H9 (cell line): ENCODE measurements at regions not wholly inside any gene's neighbourhood (a gene's known extent, or its start where the extent isn't known, plus 50 kb on each side); places are given as distances from the start of the nearest gene placed in this dataset.

Source experiments
- DNase-seq: peaks from one replicate; pipeline ENCODE4 v3.0.0-alpha.2; 2017
- H2AFZ ChIP-seq: one replicate; pipeline ENCODE4 v1.6.1; 2013; ENCODE audit warnings: mild to moderate bottlenecking, low read length, control low read depth, moderate library complexity
- H2AK5ac ChIP-seq: 2 replicates; pipeline ENCODE4 v1.6.1; 2013; ENCODE audit warnings: low read length, control low read depth, mixed read lengths; ENCODE audit not compliant: insufficient read length
- H2BK120ac ChIP-seq: one replicate; pipeline ENCODE4 v1.6.1; 2013; ENCODE audit warnings: low read depth, mild to moderate bottlenecking, low read length, control low read depth, inconsistent platforms; ENCODE audit not compliant: poor library complexity, severe bottlenecking
- H2BK12ac ChIP-seq: 2 replicates; pipeline ENCODE4 v1.6.1; 2013; ENCODE audit warnings: low read length, control low read depth, mixed read lengths, low read depth; ENCODE audit not compliant: insufficient read length
- H2BK15ac ChIP-seq: 2 replicates; pipeline ENCODE4 v1.6.1; 2013; ENCODE audit warnings: low read depth, low read length, control low read depth
- H2BK20ac ChIP-seq: one replicate; pipeline ENCODE4 v1.6.1; 2013; ENCODE audit warnings: low read depth, mild to moderate bottlenecking, low read length, control low read depth, inconsistent platforms; ENCODE audit not compliant: poor library complexity, severe bottlenecking
- H2BK5ac ChIP-seq: 2 replicates; pipeline ENCODE4 v1.6.1; 2013; ENCODE audit warnings: low read length, control low read depth, mixed read lengths; ENCODE audit not compliant: insufficient read length
- H3K14ac ChIP-seq: 2 replicates; pipeline ENCODE4 v1.6.1; 2013; ENCODE audit warnings: low read length, control low read depth; ENCODE audit not compliant: insufficient read depth
- H3K18ac ChIP-seq: 2 replicates; pipeline ENCODE4 v1.6.1; 2013; ENCODE audit warnings: low read depth, mild to moderate bottlenecking, mixed read lengths, low read length, control low read depth; ENCODE audit not compliant: insufficient read length
- H3K23ac ChIP-seq: 2 replicates; pipeline ENCODE4 v1.6.1; 2013; ENCODE audit warnings: low read length, control low read depth, mixed read lengths, low read depth; ENCODE audit not compliant: insufficient read length
- H3K23me2 ChIP-seq: 2 replicates; pipeline ENCODE4 v1.6.1; 2013; ENCODE audit warnings: low read depth, mild to moderate bottlenecking, mixed read lengths, low read length, control low read depth; ENCODE audit not compliant: insufficient read length, poor library complexity, severe bottlenecking
- H3K27ac ChIP-seq: 2 replicates; pipeline ENCODE4 v1.5.1; 2013; ENCODE audit warnings: low read length, control low read depth, mixed read lengths, low read depth; ENCODE audit not compliant: insufficient read length
- H3K27me3 ChIP-seq: 2 replicates; pipeline ENCODE4 v1.6.1; 2013; ENCODE audit warnings: low read length, control low read depth, inconsistent platforms; ENCODE audit not compliant: insufficient read depth
- H3K4ac ChIP-seq: 2 replicates; pipeline ENCODE4 v1.6.1; 2013; ENCODE audit warnings: low read depth, mild to moderate bottlenecking, control low read depth, inconsistent platforms, low read length, moderate library complexity
- H3K4me1 ChIP-seq: 2 replicates; pipeline ENCODE4 v1.6.1; 2013; ENCODE audit warnings: low read length, control low read depth, inconsistent platforms; ENCODE audit not compliant: insufficient read depth
- H3K4me2 ChIP-seq: 2 replicates; pipeline ENCODE4 v1.6.1; 2013; ENCODE audit warnings: low read length, control low read depth, mixed read lengths; ENCODE audit not compliant: insufficient read length, insufficient read depth
- H3K56ac ChIP-seq: 2 replicates; pipeline ENCODE4 v1.6.1; 2013; ENCODE audit warnings: low read depth, mild to moderate bottlenecking, mixed read lengths, low read length, control low read depth; ENCODE audit not compliant: insufficient read length
- H3K79me1 ChIP-seq: 2 replicates; pipeline ENCODE4 v1.6.1; 2013; ENCODE audit warnings: low read depth, mild to moderate bottlenecking, moderate library complexity, low read length, control low read depth, inconsistent platforms; ENCODE audit not compliant: insufficient read depth, poor library complexity, severe bottlenecking
- H3K79me2 ChIP-seq: 2 replicates; pipeline ENCODE4 v1.6.1; 2013; ENCODE audit warnings: low read length, control low read depth, inconsistent platforms; ENCODE audit not compliant: insufficient read depth
- H3K9ac ChIP-seq: 2 replicates; pipeline ENCODE4 v1.6.1; 2013; ENCODE audit warnings: low read length, control low read depth, mixed read lengths; ENCODE audit not compliant: insufficient read length; ENCODE audit errors: extremely low read depth
- H3K9me3 ChIP-seq: one replicate; pipeline ENCODE4 v1.6.1; 2013; ENCODE audit warnings: low read depth, low read length, inconsistent platforms; ENCODE audit not compliant: control insufficient read depth
- H3T11ph ChIP-seq: one replicate; pipeline ENCODE4 v1.6.1; 2013; ENCODE audit warnings: mild to moderate bottlenecking, low read length, control low read depth, inconsistent platforms
- H4K20me1 ChIP-seq: one replicate; pipeline ENCODE4 v1.6.1; 2013; ENCODE audit not compliant: control insufficient read depth, insufficient read length, insufficient read depth
- H4K5ac ChIP-seq: 2 replicates; pipeline ENCODE4 v1.6.1; 2013; ENCODE audit warnings: low read depth, mild to moderate bottlenecking, mixed read lengths, low read length, control low read depth; ENCODE audit not compliant: insufficient read length
- H4K8ac ChIP-seq: replicated peaks from 2 replicates; pipeline ENCODE4 v1.6.1; 2013; ENCODE audit warnings: low read length, control low read depth, mixed read lengths, low read depth; ENCODE audit not compliant: insufficient read length
- H4K91ac ChIP-seq: 2 replicates; pipeline ENCODE4 v1.6.1; 2013; ENCODE audit warnings: low read depth, mild to moderate bottlenecking, moderate library complexity, mixed read lengths, low read length, control low read depth; ENCODE audit not compliant: insufficient read length
- H3K27ac Mint-ChIP-seq, 3 experiments: 2 replicates in 2 of 3; 3 replicates in 1 of 3; pipeline ENCODE4 v1.8.0; 2020 to 2021; ENCODE audit warnings: mixed read lengths in 3 of 3, mild to moderate bottlenecking in 1 of 3, moderate library complexity in 1 of 3
- H3K27me3 Mint-ChIP-seq: 2 replicates; pipeline ENCODE4 v1.8.0; 2021; ENCODE audit warnings: low read depth, mild to moderate bottlenecking, moderate library complexity, mixed read lengths
- H3K36me3 Mint-ChIP-seq, 3 experiments: 2 replicates in 2 of 3; 3 replicates in 1 of 3; pipeline ENCODE4 v1.8.0; 2020 to 2021; ENCODE audit warnings: low read depth in 3 of 3, mixed read lengths in 3 of 3; ENCODE audit not compliant: insufficient read depth in 1 of 3
- H3K4me1 Mint-ChIP-seq, 2 experiments: 2 replicates each; pipeline ENCODE4 v1.8.0; 2020; ENCODE audit warnings: mixed read lengths in 2 of 2
- H3K4me3 Mint-ChIP-seq, 2 experiments: 2 replicates in 1 of 2; 3 replicates in 1 of 2; pipeline ENCODE4 v1.8.0; 2020 to 2021; ENCODE audit warnings: mild to moderate bottlenecking in 2 of 2, mixed read lengths in 2 of 2, moderate library complexity in 1 of 2
- H3K9me3 Mint-ChIP-seq, 2 experiments: 2 replicates in 1 of 2; 3 replicates in 1 of 2; pipeline ENCODE4 v1.8.0; 2020; ENCODE audit warnings: mild to moderate bottlenecking in 2 of 2, mixed read lengths in 2 of 2, moderate library complexity in 1 of 2
- WGBS: extraction: QIAGEN DNeasy Blood & Tissue Kit; methylation state at CpG from one replicate; pipeline ENCODE4 v1.1.7; 2013; ENCODE audit warnings: missing lambda C conversion rate, low lambda C conversion rate, mixed read lengths; ENCODE audit not compliant: insufficient read length; ENCODE audit errors: extremely low coverage; 5-methylcytosine and 5-hydroxymethylcytosine counted together
- TF ChIP-seq, protein P1 (sequence below): fragments of 200-600 bp; sonication (generic); conservative IDR thresholded peaks from 3 replicates; pipeline ENCODE4 v1.8.0; 2021; ENCODE audit warnings: antibody characterized with exemption, mild to moderate bottlenecking

DNA sequence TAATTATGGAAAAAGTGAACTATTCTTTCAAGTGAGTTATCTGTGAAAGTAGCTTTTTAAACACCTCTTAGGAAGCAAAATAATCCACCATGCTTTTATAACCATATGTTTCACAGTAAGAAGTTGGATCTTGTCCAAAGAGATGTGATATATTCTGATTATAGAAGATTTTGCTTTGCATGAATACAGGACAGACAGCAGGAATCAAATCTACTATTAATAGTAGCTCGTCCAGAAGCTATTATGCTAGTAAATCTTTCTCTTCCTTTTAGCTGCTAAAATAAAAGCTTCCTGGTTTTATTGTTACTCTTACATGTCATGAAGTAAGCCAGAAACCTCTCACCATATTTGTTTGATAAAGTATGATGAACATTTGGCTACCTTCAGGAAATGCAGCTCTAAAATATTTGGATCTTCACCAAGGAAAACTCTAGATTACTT is 257.0 kb downstream of the IPO8 start:
- H2BK15ac ChIP-seq, result no peak overlapping the region
- TF ChIP-seq, protein P1, sequence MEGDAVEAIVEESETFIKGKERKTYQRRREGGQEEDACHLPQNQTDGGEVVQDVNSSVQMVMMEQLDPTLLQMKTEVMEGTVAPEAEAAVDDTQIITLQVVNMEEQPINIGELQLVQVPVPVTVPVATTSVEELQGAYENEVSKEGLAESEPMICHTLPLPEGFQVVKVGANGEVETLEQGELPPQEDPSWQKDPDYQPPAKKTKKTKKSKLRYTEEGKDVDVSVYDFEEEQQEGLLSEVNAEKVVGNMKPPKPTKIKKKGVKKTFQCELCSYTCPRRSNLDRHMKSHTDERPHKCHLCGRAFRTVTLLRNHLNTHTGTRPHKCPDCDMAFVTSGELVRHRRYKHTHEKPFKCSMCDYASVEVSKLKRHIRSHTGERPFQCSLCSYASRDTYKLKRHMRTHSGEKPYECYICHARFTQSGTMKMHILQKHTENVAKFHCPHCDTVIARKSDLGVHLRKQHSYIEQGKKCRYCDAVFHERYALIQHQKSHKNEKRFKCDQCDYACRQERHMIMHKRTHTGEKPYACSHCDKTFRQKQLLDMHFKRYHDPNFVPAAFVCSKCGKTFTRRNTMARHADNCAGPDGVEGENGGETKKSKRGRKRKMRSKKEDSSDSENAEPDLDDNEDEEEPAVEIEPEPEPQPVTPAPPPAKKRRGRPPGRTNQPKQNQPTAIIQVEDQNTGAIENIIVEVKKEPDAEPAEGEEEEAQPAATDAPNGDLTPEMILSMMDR, result no peak
- H4K91ac ChIP-seq, result no peak overlapping the region
- no peaks in the 10 kb centered on the region for H3K4me1 Mint-ChIP-seq
- no peak overlapping the region for H3K18ac ChIP-seq
- no peaks in the 10 kb centered on the region for H3K79me2 ChIP-seq
- no peaks in the 10 kb centered on the region for H3K36me3 Mint-ChIP-seq
- no peaks in the 10 kb centered on the region for H3K9me3 Mint-ChIP-seq
- no peak overlapping the region for H3K27ac ChIP-seq
- peaks cover 2% of the 10 kb centered on the region; the same call in 1 of the 2 replicates for H3K27me3 Mint-ChIP-seq
- no peak overlapping the region for H2BK120ac ChIP-seq
- H2BK5ac ChIP-seq, result no peak overlapping the region
- H2AK5ac ChIP-seq, result no peak overlapping the region
- H3K14ac ChIP-seq, result no peak overlapping the region
- H4K8ac ChIP-seq, result no peak overlapping the region
- no peak overlapping the region for H4K5ac ChIP-seq
- no peaks in the 10 kb centered on the region for H3K4me1 ChIP-seq
- no peak overlapping the region for H3K27ac Mint-ChIP-seq
- no peaks in the 10 kb centered on the region for H3K79me1 ChIP-seq
- no peaks in the 10 kb centered on the region for H3K23me2 ChIP-seq
- no peaks in the 10 kb centered on the region for H3K9me3 ChIP-seq
- H3K56ac ChIP-seq, result no peak overlapping the region
- no peak overlapping the region for H2BK20ac ChIP-seq
- no peak overlapping the region for H2BK12ac ChIP-seq
- no peak overlapping the region for H3T11ph ChIP-seq
- no peak overlapping the region for H2AFZ ChIP-seq
- no peaks in the 10 kb centered on the region for H4K20me1 ChIP-seq
- no peak overlapping the region for H3K4me3 Mint-ChIP-seq
- H3K9ac ChIP-seq, result no peak overlapping the region
- no peak overlapping the region for H3K4ac ChIP-seq
- H3K23ac ChIP-seq, result no peak overlapping the region
- DNase-seq, result no peak
- H3K4me2 ChIP-seq, result no peak overlapping the region
- no peaks in the 10 kb centered on the region for H3K27me3 ChIP-seq
- no CpG with 5 or more reads among the region's 1 CpG for WGBS
